HS-5 (cell line): ENCODE measurements at regions not wholly inside any gene's neighbourhood (a gene's known extent, or its start where the extent isn't known, plus 50 kb on each side); places are given as distances from the start of the nearest gene placed in this dataset.

Experiments
- DNase-seq: peaks from one replicate; pipeline ENCODE4 v3.0.0-alpha.2; 2012; ENCODE audit warnings: low read depth

GRCh38 chr4:126935801-126936200 lies 697.0 kb upstream of the INTU start:
- no peak for DNase-seq

- no peak for DNase-seq
Observed at GRCh38 chr4:126937342-126937741, 695.4 kb upstream of the INTU start.

- no peak for DNase-seq
Observed at GRCh38 chr4:126937846-126938422, 694.8 kb upstream of the INTU start.

GRCh38 chr4:126939401-126939800 lies 693.4 kb upstream of the INTU start:
- peak; percentile 28 for DNase-seq

GRCh38 chr4:126947536-126947935 lies 685.2 kb upstream of the INTU start:
- DNase-seq: no peak

- no peak for DNase-seq
Observed at GRCh38 chr4:126954537-126955291, 678.0 kb upstream of the INTU start.

GRCh38 chr4:126955292-126956183 lies 677.2 kb upstream of the INTU start:
- no peak for DNase-seq

- no peak for DNase-seq
Observed at GRCh38 chr4:126956184-126956897, 676.4 kb upstream of the INTU start.

GRCh38 chr4:126957556-126957955 lies 675.2 kb upstream of the INTU start:
- DNase-seq: no peak

- no peak for DNase-seq
Observed at GRCh38 chr4:126957987-126958386, 674.8 kb upstream of the INTU start.

- DNase-seq: no peak
Observed at GRCh38 chr4:126958482-126958881, 674.3 kb upstream of the INTU start.

GRCh38 chr4:126959056-126959745 lies 673.6 kb upstream of the INTU start:
- no peak for DNase-seq

- no peak for DNase-seq
Observed at GRCh38 chr4:126960760-126961159, 672.0 kb upstream of the INTU start.

GRCh38 chr4:126961661-126962060 lies 671.1 kb upstream of the INTU start:
- DNase-seq: no peak

- DNase-seq: no peak
Observed at GRCh38 chr4:126965877-126966276, 666.9 kb upstream of the INTU start.

GRCh38 chr4:126969360-126970235 lies 663.2 kb upstream of the INTU start:
- DNase-seq: no peak

GRCh38 chr4:126973201-126973600 lies 659.6 kb upstream of the INTU start:
- no peak for DNase-seq

- DNase-seq: no peak
Observed at GRCh38 chr4:126976850-126977632, 655.7 kb upstream of the INTU start.

GRCh38 chr4:126986005-126986404 lies 646.8 kb upstream of the INTU start:
- DNase-seq: no peak

- peak; percentile 22 for DNase-seq
Observed at GRCh38 chr4:126986828-126987227, 645.9 kb upstream of the INTU start.
